ENCODE measurements at regions not wholly inside any gene's neighbourhood (a gene's known extent, or its start where the extent isn't known, plus 50 kb on each side); places are given as distances from the start of the nearest gene placed in this dataset.

GRCh38 chr10:27445070-27445469, 59.0 kb upstream of the RAB18 start:
- Mint-ChIP-seq H3K27me3 (ENCODE audit: low read depth in 3 of 3) (peaks cover 1 to 3% (median 2%) of the 10 kb centered on the region in 3 donors), H3K27ac (no peak overlapping the region), H3K4me3 (no peak overlapping the region), H3K36me3 (no peaks in the 10 kb centered on the region), H3K4me1 (peaks cover 38% of the 10 kb centered on the region), H3K9me3 (peaks cover 0 to 4% (median 0%) of the 10 kb centered on the region in 7 donors)
- Histone ChIP-seq H3K27me3 (ENCODE audit: control insufficient read depth in 2 of 2, insufficient read depth in 2 of 2, low read length in 2 of 2) (no peaks in the 10 kb centered on the region), H3K27ac (ENCODE audit: low read depth in 1 of 2, low read length in 2 of 2) (no peak overlapping the region), H3K4me2 (replicated peaks; ENCODE audit: extremely low read depth, low read length, poor library complexity, severe bottlenecking) (no peak overlapping the region), H3K4me3 (replicated peaks in 1 of 3; ENCODE audit: low read depth in 2 of 3, low read length in 3 of 3) (no peak overlapping the region), H3K9ac (ENCODE audit: insufficient read depth, low read length, poor library complexity, severe bottlenecking) (no peak overlapping the region), H2AFZ (ENCODE audit: insufficient read depth, low read depth, low read length, poor library complexity, severe bottlenecking) (no peak overlapping the region), H4K20me1 (ENCODE audit: insufficient read depth, low read length) (no peaks in the 10 kb centered on the region), H3K9me3 (replicated peaks in 1 of 2; ENCODE audit: control insufficient read depth in 1 of 2, insufficient read depth in 1 of 2, low read length in 2 of 2) (no peaks in the 10 kb centered on the region), H3K36me3 (replicated peaks in 1 of 2; ENCODE audit: control insufficient read depth in 1 of 2, insufficient read depth in 2 of 2, low read length in 2 of 2) (no peaks in the 10 kb centered on the region), H3K79me2 (ENCODE audit: insufficient read depth, low read length) (peaks cover 3% of the 10 kb centered on the region), H3K4me1 (ENCODE audit: control insufficient read depth in 1 of 2, insufficient read depth in 2 of 2, low read length in 2 of 2) (peaks cover 33 to 40% of the 10 kb centered on the region in 2 donors)
- no peak for DNase-seq
- TF ChIP-seq CTCF (IDR thresholded peaks at IDR 0.05), result no peak
- 100% methylated on average over 1 of the region's 5 CpGs for WGBS (ENCODE audit: insufficient coverage)
- intact Hi-C loops (cut with micrococcal nuclease), result loop anchor here (5.0 kb wide), 1 partner anchor 212 kb away; no protein-coding TSS in a partner anchor

- H3K4me3 Mint-ChIP-seq, result no peak overlapping the region
- Histone ChIP-seq H3K9me3 (replicated peaks in 1 of 2; ENCODE audit: control insufficient read depth in 1 of 2, insufficient read depth in 1 of 2, low read length in 2 of 2) (no peaks in the 10 kb centered on the region), H3K4me1 (ENCODE audit: control insufficient read depth in 1 of 2, insufficient read depth in 2 of 2, low read length in 2 of 2) (no peaks in the 10 kb centered on the region), H3K9ac (ENCODE audit: insufficient read depth, low read length, poor library complexity, severe bottlenecking) (no peak overlapping the region), H3K4me3 (replicated peaks in 1 of 3; ENCODE audit: low read depth in 2 of 3, low read length in 3 of 3) (no peak overlapping the region), H3K4me2 (replicated peaks; ENCODE audit: extremely low read depth, low read length, poor library complexity, severe bottlenecking) (no peak overlapping the region), H3K79me2 (ENCODE audit: insufficient read depth, low read length) (no peaks in the 10 kb centered on the region), H4K20me1 (ENCODE audit: insufficient read depth, low read length) (no peaks in the 10 kb centered on the region), H3K27me3 (ENCODE audit: control insufficient read depth in 2 of 2, insufficient read depth in 2 of 2, low read length in 2 of 2) (no peaks in the 10 kb centered on the region), H2AFZ (ENCODE audit: insufficient read depth, low read depth, low read length, poor library complexity, severe bottlenecking) (no peak overlapping the region), H3K36me3 (replicated peaks in 1 of 2; ENCODE audit: control insufficient read depth in 1 of 2, insufficient read depth in 2 of 2, low read length in 2 of 2) (no peaks in the 10 kb centered on the region), H3K27ac (ENCODE audit: low read depth in 1 of 2, low read length in 2 of 2) (no peak overlapping the region)
- WGBS (ENCODE audit: insufficient coverage), result 90% methylated on average over 2 of the region's 2 CpGs
- peak overlapping the region in 1 of 7 donors; percentile 35 for H3K27ac Mint-ChIP-seq
- no peaks in the 10 kb centered on the region for H3K4me1 Mint-ChIP-seq
- TF ChIP-seq CTCF (IDR thresholded peaks at IDR 0.05), result no peak
- intact Hi-C loops (cut with micrococcal nuclease), result no loop called here
- peaks cover 0 to 2% (median 0%) of the 10 kb centered on the region in 7 donors for H3K9me3 Mint-ChIP-seq
- H3K36me3 Mint-ChIP-seq, result no peaks in the 10 kb centered on the region
- DNase-seq, result no peak
- peaks cover 1 to 4% (median 1%) of the 10 kb centered on the region in 3 donors for H3K27me3 Mint-ChIP-seq (ENCODE audit: low read depth in 3 of 3)
Observed at GRCh38 chr10:27440478-27440877, 63.6 kb upstream of the RAB18 start.

Data from CD14-positive monocyte (primary cell).